ENCODE measurements at regions not wholly inside any gene's neighbourhood (a gene's known extent, or its start where the extent isn't known, plus 50 kb on each side); places are given as distances from the start of the nearest gene placed in this dataset.

DNA sequence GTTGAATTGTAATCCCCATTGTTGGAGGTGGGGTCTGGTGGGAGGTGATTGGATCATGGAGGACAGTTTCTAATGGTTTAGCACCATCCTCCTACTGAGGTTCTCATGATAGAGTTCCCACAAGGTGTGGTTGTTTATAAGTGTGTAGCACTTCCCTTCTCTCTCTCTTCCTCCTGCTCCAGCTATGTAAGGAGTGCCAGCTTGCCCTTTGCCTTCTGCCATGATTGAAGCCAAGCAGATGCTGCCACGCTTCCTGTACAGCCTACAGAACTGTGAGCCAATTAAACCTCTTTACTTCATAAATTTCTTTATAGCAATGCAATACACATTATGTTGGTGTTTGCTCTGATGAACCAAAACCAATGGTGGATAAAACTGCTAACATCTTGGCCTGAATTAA lies 238.2 kb downstream of the EFNB2 start:
- TF ChIP-seq, protein P1, sequence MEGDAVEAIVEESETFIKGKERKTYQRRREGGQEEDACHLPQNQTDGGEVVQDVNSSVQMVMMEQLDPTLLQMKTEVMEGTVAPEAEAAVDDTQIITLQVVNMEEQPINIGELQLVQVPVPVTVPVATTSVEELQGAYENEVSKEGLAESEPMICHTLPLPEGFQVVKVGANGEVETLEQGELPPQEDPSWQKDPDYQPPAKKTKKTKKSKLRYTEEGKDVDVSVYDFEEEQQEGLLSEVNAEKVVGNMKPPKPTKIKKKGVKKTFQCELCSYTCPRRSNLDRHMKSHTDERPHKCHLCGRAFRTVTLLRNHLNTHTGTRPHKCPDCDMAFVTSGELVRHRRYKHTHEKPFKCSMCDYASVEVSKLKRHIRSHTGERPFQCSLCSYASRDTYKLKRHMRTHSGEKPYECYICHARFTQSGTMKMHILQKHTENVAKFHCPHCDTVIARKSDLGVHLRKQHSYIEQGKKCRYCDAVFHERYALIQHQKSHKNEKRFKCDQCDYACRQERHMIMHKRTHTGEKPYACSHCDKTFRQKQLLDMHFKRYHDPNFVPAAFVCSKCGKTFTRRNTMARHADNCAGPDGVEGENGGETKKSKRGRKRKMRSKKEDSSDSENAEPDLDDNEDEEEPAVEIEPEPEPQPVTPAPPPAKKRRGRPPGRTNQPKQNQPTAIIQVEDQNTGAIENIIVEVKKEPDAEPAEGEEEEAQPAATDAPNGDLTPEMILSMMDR (IDR thresholded peaks at IDR 0.05; ENCODE audit: insufficient read depth, low read length, severe bottlenecking) = no peak
- FAIRE-seq = no peak
- H3K27me3 ChIP-seq (ENCODE audit: control insufficient read depth, insufficient read depth, low read length) = no peaks in the 10 kb centered on the region

DNA sequence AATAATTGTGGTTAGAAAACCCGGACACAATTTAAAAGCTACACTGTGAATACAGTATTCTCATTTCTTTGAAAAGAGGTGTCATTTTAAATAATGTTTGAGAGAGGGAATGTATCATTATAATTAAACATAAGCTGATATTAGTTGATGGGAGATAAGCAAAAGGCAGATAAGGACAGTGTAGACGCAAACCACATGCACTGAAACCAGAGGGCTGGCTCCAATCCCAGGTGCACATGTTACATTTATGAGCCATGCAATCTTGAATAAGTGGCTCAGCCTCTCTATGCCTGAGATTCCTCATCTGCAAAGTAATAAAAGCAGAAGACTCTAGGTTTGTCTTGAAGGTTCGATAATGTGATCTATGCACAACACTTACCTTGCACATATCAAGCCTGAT lies 238.7 kb downstream of the EFNB2 start:
- DNase-seq (ENCODE audit: low read depth) (no peak), FAIRE-seq (no peak)
- H3K4me3 ChIP-seq (ENCODE audit: low read depth, low read length) = no peak overlapping the region
- no peaks in the 10 kb centered on the region for H3K36me3 ChIP-seq (ENCODE audit: control insufficient read depth, insufficient read depth, low read length)
- TF ChIP-seq, protein P1 (IDR thresholded peaks at IDR 0.05; ENCODE audit: insufficient read depth, low read length, severe bottlenecking) = no peak
- H3K27me3 ChIP-seq (ENCODE audit: control insufficient read depth, insufficient read depth, low read length) = no peaks in the 10 kb centered on the region

More for the DNA sequence above, 238.2 kb downstream of the EFNB2 start:
- Histone ChIP-seq H3K36me3 (ENCODE audit: control insufficient read depth, insufficient read depth, low read length) (no peaks in the 10 kb centered on the region), H3K4me3 (ENCODE audit: low read depth, low read length) (no peak overlapping the region)
- DNase-seq (ENCODE audit: low read depth) = no peak

DNA sequence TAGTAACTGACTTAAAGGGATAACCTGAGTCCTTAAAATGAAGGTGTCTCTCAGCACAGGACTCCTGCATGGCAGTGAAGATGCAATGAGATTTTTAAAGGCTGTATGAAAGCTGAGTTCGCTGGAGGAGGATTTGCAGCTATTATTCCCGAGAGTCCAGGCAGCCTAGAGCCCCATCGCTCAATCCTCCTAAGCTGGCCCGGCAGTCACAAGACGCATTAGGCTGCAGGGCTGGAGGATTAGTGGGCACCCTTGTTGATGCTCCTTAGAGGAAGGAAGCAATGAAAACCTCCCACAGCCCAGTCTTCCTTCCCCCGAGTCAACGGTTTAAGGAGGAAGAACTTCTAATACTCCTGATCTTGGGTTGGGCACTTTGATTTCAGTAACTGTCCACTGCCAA lies 239.5 kb downstream of the EFNB2 start:
- TF ChIP-seq, protein P1 (IDR thresholded peaks at IDR 0.05; ENCODE audit: insufficient read depth, low read length, severe bottlenecking) = no peak

DNA sequence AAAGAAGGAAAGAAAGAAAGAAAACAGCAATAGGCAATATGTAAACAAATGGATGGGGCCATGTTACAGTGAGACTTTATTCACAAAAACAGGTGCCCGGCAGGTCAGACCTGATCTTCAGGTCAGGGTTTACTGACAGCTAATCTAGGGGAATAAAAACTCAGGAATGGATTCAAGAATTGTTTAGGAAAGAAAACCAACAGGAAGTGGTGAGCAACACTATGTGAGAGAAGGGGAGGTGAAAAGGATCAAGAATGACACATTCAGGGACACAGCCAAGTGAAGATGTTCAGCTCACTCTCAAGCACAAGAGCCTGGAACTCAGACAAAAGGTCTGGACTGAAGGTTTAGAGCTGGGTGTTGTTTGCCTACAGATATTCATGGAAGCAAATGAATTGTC lies 244.5 kb downstream of the EFNB2 start:
- Histone ChIP-seq H3K4me3 (ENCODE audit: low read depth, low read length) (no peak overlapping the region), H3K27me3 (ENCODE audit: control insufficient read depth, insufficient read depth, low read length) (no peaks in the 10 kb centered on the region), H3K36me3 (ENCODE audit: control insufficient read depth, insufficient read depth, low read length) (no peaks in the 10 kb centered on the region)
- DNase-seq (ENCODE audit: low read depth) = peak; percentile 78
- peak; percentile 40 for FAIRE-seq
- TF ChIP-seq, protein P1 (IDR thresholded peaks at IDR 0.05; ENCODE audit: insufficient read depth, low read length, severe bottlenecking) = no peak

More for the DNA sequence above, 239.5 kb downstream of the EFNB2 start:
- Histone ChIP-seq H3K27me3 (ENCODE audit: control insufficient read depth, insufficient read depth, low read length) (no peaks in the 10 kb centered on the region), H3K4me3 (ENCODE audit: low read depth, low read length) (no peak overlapping the region), H3K36me3 (ENCODE audit: control insufficient read depth, insufficient read depth, low read length) (no peaks in the 10 kb centered on the region)
- FAIRE-seq (no peak), DNase-seq (ENCODE audit: low read depth) (no peak)

DNA sequence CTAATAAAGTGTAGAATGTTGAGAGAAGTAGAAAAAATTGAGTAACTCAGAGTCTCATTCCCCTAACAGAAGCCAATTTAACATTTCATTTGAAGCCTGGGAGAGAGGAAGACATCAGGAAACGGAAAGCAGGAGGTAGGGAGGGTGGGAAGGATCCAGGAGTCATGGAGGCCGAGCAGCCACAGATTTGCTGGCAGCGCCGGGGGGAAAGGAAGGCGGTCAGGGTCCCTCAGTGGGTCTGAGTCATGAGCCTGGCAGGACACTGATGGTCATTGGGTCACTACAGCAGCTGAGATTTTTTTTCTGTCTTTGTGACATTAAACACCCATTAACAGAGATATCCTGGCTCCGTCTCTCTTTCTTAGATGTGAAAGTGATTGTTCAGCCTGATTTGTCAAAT lies 248.1 kb downstream of the EFNB2 start:
- FAIRE-seq = no peak
- Histone ChIP-seq H3K4me3 (ENCODE audit: low read depth, low read length) (no peak overlapping the region), H3K27me3 (ENCODE audit: control insufficient read depth, insufficient read depth, low read length) (no peaks in the 10 kb centered on the region), H3K36me3 (ENCODE audit: control insufficient read depth, insufficient read depth, low read length) (no peaks in the 10 kb centered on the region)
- DNase-seq (ENCODE audit: low read depth) = no peak
- TF ChIP-seq, protein P1 (IDR thresholded peaks at IDR 0.05; ENCODE audit: insufficient read depth, low read length, severe bottlenecking) = no peak

DNA sequence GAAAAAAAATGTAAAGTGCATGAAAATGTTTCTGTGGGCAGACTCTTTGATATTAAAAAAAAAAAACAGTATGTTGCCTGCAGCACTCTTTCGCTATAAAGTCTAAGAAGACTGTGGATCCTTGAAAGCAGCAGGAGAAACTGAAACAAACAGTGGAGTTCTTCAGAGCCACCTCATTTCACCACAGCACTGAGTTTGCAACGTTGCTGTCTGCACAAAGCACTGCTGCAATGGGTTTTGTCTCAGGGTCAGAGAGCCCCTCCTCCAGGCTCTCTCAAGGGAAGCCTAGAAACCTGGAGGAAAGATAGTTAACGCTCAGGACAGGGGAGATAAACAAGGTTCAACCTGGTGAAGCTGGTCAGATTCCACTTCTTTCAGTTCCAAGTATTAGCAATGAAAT lies 248.7 kb downstream of the EFNB2 start:
- DNase-seq (ENCODE audit: low read depth) (no peak), FAIRE-seq (no peak)
- no peaks in the 10 kb centered on the region for H3K27me3 ChIP-seq (ENCODE audit: control insufficient read depth, insufficient read depth, low read length)
- H3K4me3 ChIP-seq (ENCODE audit: low read depth, low read length) = no peak overlapping the region
- H3K36me3 ChIP-seq (ENCODE audit: control insufficient read depth, insufficient read depth, low read length) = no peaks in the 10 kb centered on the region
- TF ChIP-seq, protein P1 (IDR thresholded peaks at IDR 0.05; ENCODE audit: insufficient read depth, low read length, severe bottlenecking) = no peak
